COR-L47 (cell line): ENCODE measurements at regions not wholly inside any gene's neighbourhood (a gene's known extent, or its start where the extent isn't known, plus 50 kb on each side); places are given as distances from the start of the nearest gene placed in this dataset.
"Not testable (repeated sequence)": the region's sequence is repeated elsewhere in the genome, so short reads cannot be mapped to it uniquely, and the experiment has no call there.

Experiments
- DNase-seq: peaks from one replicate; lab custom pipeline; 2025; lab: John Stamatoyannopoulos, UW

DNA sequence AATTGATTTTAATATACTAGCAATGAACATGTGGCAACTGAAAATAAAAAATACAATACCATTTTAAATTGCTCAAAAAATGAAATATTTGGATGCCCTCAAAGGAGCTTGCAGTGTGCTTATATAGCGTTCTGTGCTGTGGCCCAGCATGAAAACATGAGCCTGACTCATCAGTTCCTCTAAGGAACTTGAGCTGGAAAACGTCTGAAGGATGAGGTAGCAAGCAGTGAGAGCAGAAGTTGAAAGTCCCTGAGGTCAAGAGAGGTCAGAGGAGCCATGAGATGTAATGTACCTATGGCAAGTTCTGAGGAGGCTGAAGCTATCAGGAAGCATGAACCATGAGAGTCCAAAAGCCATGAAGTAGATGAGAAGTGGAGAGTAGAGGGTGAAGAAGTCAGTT, 59.7 kb downstream of the HMGB3 start:
- no peak for DNase-seq

DNA sequence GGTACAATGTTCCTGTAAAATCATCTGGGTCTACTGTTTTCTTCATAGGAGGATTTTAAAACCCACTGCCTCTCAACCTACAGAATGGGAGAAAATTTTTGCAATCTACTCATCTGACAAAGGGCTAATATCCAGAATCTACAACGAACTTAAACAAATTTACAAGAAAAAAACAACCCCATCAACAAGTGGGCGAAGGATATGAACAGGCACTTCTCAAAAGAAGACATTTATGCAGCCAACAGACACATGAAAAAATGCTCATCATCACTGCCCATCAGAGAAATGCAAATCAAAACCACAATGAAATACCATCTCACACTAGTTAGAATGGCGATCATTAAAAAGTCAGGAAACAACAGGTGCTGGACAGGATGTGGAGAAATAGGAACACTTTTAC, 83.2 kb downstream of the HMGB3 start:
- DNase-seq = not testable (repeated sequence)

DNA sequence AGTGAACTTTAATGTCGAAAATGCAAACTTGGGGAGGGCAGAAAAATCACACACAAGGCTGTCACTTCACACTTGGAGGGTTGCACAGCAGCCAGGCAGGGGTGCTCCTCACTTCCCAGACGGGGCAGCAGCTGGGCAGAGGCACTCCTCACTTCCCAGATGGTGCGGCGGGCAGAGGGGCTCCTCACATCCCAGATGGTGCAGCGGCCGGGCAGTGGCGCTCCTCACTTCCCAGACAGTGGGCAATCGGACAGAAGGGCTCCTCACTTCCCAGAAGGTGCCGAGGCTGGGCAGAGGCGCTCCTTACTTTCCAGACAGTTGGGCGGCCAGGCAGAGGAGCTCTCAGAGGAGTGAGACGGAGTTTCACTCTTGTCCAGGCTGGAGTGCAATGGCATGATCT, 90.6 kb downstream of the HMGB3 start:
- DNase-seq = no peak

DNA sequence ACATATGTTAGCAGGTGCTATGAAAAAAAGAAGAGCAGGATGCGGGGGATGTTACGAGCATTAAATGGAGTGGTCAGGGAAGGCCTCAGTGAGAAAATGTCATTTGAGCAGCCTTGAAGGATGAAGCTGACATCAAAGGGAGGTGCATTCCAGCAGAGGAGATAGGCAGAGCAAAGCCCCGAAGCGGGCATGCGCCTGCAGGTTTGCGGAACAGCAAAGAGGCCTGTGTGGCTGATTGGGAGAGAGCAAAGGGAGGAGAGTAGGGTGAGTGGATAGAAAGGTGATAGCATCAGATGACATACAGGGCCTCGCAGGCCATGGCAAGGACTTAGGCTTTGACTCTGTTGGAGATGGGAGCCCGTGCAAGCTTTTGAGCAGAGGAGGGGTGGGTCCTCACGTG, 95.4 kb upstream of the GPR50 start:
- no peak for DNase-seq

DNA sequence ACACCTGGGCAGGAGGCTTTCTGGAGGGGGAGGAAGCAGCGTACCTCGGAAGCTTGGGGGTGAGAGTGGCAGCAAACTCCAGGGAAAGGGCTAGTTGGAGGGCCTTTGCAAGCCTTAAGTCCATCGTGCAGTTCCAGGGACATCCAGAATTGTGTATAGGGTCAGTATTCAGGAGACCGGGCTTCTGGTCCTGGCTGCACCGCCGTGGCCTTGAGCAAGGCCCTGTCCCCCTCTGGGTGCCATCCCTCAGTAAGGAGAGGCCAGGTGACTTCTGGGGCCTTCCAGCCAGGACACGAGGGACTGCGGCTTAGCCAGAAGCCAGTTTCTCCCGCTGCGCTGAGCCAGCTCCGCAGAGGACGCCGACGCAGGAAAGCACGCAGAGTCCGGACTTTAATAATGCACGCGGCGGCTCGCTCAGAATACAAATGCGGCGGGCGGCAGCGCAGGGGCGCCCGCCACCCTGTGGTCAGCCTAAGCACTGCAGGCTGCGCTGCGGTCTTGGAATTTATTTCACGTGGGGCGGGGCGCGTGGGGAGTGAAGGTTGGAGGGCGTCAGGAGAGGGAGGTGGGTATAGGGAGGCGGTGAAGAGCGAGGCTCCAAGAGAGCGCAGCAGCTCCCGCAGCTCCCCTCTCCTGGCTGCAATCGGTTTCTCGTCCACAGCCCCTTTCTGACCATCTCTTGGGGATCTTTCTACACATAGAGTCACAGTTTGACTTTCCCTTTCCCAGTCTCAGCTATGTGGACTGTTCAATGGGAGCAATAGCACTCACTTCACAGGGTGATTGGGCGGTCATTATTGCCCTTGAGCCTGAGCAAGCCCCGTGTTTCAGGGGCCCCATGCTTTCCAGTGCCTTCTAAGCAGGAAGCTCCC, 94.1 kb upstream of the GPR50 start:
- DNase-seq = peak; percentile 50

DNA sequence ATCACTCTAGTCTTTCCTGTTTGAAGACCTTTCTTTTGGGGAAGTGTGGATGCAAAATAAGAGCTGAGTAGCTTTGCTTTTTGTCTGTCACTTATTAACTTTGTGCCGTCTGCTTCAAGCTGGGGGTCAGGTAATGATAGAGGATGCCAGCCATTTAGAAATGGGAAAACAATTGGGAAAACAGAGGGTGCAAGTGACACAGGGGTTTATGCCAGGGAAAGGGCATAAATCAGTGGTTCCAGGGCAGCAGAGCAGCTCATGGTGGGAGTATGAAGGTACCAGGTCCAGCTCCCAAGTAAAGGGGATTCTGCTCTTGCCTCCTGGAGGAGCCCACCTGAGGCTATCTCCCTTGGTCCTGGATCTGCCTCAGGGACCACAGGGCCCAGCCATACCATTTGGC, 91.9 kb upstream of the GPR50 start:
- DNase-seq = no peak

DNA sequence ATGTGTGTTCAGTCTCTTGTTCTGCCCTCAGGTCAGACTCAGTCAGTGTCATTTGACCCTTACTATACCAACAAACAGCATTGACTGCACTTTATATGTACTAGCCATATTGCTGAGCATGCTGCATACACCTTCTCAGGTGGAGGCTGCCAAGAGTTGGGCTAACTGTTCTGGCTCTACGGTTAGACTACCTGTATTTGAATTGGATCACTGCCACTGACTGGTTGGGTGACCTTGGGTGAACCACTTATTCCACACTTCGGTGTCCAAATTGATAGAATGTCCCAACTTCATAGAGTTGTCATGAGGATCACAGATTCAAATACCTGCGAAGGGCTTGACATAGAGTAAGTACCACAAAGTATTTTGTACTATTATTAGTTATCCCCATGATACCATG, 91.2 kb upstream of the GPR50 start:
- DNase-seq = no peak

DNA sequence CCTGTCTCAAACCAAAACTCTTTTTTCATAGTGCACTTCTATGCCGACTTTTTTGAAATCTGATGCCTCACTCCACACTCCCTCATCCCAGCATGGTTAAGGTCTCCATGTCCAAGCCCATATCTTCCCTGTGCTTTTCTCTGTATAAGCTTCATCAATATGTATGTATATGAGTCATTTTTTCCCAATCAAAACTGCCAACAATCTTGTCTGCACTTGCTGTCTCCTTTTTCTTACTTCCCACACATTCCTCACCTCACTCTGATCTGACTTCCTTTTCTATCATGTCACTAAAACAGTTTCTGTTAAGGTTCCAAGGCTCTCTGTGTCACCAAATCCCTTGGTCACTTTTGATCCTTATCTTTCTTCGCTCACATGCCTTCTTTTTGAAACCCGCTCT, 88.2 kb upstream of the GPR50 start:
- no peak for DNase-seq

DNA sequence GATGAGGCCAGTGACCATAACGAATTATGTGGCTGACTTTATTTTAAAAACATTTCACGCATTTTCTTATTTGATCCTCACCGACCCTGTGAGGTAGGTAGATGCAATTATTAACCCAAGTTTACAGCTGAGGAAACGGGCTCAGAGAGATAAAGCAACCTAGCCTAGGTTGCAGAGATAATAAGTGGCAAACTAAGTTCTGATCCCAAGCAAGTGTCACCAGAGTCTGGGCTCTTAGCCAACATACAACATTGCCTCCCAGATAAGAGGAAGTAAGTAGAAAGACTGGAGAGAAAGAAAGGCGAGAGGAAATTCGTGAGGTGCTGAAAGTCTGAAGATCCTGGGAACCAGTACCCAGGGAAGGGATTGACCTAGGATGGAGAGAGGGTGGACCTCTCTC, 77.4 kb upstream of the GPR50 start:
- no peak for DNase-seq

DNA sequence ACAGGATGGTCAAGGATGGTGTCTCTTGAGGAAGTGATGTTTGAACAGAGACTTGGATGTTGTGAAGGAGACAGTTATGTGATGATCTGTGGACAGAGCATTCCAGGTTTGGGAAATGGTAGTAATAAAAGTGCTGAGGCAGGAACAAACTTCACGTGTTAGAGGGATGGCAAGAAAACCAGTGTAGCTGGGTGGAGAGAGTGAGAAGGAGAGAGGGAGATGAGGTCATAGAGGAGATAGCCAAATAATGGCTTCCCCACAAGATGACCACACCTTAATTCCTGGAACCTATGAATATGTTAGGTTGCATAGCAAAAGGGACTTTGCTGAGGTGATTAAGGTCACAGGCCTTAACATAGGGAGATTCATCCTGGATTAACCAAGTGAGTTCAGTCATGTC, 75.6 kb upstream of the GPR50 start:
- no peak for DNase-seq

DNA sequence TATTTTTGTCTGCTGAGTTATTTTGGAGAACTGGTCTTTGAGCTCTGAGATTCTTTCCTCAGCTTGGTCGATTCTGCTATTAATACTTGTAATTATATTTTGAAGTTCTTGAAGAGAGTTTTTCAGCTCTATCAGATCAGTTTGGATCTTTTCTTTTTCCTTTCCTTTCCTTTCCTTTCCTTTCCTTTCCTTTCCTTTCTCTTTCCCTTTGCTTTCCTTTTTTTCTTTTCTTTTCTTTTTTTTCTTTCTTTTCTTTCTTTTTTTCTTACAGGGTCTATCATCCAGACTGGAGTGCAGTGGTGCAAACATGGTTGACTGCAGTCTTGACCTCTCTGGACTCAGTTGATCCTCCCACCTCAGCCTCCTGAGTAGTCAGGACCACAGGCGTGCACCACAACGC, 63.2 kb upstream of the GPR50 start:
- not testable (repeated sequence) for DNase-seq
